ENCODE measurements at regions not wholly inside any gene's neighbourhood (a gene's known extent, or its start where the extent isn't known, plus 50 kb on each side); places are given as distances from the start of the nearest gene placed in this dataset.

DNA sequence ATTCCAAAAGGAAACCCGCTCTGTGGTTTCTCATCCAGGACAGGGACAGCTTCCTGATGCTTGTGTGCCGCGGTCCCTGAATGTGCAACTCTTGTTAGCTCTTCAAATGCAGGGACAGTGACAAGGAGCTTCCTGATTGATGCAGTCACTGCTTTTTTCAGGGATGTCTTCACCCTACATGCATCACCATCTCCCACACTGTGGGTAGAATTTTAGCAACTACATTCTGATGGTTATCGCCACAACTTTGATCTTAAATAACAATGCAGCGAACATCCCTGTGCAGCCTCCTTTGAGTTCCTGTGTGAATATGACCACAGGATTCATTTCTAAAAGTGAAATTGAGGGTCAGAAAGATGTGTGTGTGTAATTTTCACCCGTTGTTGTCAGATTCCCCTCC is 115.0 kb downstream of the GGTLC2 start:
- no peak for DNase-seq (ENCODE audit: low spot score)
- TF ChIP-seq, protein P1, sequence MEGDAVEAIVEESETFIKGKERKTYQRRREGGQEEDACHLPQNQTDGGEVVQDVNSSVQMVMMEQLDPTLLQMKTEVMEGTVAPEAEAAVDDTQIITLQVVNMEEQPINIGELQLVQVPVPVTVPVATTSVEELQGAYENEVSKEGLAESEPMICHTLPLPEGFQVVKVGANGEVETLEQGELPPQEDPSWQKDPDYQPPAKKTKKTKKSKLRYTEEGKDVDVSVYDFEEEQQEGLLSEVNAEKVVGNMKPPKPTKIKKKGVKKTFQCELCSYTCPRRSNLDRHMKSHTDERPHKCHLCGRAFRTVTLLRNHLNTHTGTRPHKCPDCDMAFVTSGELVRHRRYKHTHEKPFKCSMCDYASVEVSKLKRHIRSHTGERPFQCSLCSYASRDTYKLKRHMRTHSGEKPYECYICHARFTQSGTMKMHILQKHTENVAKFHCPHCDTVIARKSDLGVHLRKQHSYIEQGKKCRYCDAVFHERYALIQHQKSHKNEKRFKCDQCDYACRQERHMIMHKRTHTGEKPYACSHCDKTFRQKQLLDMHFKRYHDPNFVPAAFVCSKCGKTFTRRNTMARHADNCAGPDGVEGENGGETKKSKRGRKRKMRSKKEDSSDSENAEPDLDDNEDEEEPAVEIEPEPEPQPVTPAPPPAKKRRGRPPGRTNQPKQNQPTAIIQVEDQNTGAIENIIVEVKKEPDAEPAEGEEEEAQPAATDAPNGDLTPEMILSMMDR (IDR thresholded peaks at IDR 0.05; ENCODE audit: borderline replicate concordance, control extremely low read depth, extremely low read depth, insufficient read depth, missing control alignments): no peak
- in situ Hi-C loops (cut with MboI; ENCODE audit: low sequenced_read_pairs, unreplicated experiment): loop anchor here (10.0 kb wide), 2 partner anchors 55 kb away; no protein-coding TSS in a partner anchor

DNA sequence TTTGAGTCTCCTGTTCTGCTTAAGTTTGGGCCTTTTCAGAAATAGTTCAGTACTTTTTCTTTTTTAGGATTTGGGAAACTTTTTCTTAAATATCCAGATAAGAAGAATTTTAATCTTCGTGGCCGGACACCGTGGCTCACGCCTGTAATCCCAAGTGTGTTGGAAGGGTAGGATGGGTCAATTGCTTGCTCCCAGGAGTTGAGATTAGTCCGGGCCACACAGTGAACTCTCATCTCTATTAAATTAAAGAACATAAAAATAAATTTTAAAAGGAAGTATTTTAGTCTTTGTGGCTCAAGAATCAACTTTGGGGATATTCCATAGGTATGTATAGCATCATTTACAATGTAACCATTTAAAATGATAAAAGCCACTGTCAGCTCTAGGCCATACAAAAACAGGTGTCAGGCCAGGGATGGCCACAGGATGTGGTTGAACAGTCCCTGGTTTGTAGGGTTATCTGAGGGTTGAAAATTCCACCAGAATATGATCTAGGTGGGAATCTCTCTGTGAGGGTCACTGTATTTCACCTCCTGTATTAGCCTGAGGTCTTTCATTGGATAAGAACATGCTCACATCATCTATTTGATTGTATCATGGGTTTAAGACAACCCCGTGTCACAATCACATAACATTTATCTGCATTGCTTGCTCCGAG is 115.6 kb downstream of the GGTLC2 start:
- TF ChIP-seq, protein P1 (IDR thresholded peaks at IDR 0.05; ENCODE audit: borderline replicate concordance, control extremely low read depth, extremely low read depth, insufficient read depth, missing control alignments): no peak
- in situ Hi-C loops (cut with MboI; ENCODE audit: low sequenced_read_pairs, unreplicated experiment): loop anchor here (10.0 kb wide), 3 partner anchors 55 to 185 kb away; no protein-coding TSS in a partner anchor
- DNase-seq (ENCODE audit: low spot score): no peak

DNA sequence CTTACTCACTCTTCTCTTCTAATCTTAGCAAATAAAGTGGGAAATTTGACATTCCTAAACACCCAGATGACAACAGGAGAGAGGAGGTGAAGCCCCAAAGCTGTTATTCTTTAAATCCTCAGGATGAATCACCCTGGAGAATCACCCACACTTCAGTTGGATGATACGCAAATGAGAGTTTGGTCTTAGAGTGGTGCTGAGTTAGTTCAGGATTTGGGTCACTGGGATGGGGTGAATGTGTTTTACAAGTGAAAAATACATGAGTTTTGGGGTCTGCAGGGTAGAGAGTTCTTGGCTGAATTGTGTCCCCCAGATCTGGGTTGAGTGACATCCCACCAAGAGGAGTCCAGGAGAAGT is 117.2 kb downstream of the GGTLC2 start:
- TF ChIP-seq, protein P1 (IDR thresholded peaks at IDR 0.05; ENCODE audit: borderline replicate concordance, control extremely low read depth, extremely low read depth, insufficient read depth, missing control alignments): no peak
- in situ Hi-C loops (cut with MboI; ENCODE audit: low sequenced_read_pairs, unreplicated experiment): loop anchor here (10.0 kb wide), 1 partner anchor 183 kb away; no protein-coding TSS in a partner anchor
- no peak for DNase-seq (ENCODE audit: low spot score)

DNA sequence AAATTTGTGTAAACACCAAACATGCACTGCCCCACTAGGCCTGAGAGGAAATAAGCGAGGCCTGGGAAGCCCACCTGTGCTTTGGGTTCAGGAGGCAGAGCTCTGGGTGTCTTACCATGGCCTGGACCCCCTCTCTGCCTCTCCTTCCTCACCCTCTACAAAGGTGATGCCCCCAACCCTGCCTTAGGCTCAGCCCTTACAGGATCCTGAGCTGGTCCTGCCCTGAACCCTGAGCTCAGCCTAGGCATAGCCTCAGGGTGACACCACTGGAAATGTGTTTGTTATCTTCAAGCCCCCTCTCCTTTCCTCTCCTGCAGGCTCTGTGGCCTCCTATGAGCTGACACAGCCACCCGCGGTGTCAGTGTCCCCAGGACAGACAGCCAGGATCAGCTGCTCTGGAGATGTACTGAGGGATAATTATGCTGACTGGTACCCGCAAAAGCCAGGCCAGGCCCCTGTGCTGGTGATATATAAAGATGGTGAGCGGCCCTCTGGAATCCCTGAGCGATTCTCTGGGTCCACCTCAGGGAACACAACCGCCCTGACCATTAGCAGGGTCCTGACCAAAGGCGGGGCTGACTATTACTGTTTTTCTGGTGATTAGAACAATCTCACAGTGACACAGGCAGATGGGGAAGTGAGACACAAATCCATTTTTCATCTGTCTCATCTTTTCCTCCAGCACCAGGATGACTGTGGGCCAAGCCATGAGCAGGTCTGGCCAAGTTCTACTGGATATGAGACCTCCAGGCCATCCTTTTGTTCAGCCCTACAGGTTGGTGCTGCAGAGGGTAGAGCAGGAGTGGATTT is 117.8 kb downstream of the GGTLC2 start:
- in situ Hi-C loops (cut with MboI; ENCODE audit: low sequenced_read_pairs, unreplicated experiment): loop anchor here (10.0 kb wide), 1 partner anchor 183 kb away; no protein-coding TSS in a partner anchor
- no peak for DNase-seq (ENCODE audit: low spot score)

DNA sequence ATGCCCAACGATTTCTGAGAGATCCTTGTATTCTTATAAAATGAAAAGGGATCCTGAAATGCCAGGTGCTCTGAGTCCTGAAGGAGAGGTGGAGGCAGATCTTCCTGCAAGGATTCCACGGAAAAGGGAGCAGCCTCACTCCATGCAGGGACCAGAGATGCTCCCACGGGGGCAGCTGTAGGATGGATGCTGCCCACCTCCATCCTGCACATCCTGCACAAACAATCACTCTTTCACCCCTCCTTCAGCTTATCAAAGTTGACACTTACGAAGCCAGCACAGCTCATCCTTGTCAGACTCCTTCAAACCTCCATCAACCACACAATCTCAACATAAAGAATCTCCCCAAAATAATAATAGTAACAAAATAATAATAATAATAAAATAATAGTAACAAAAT is 119.1 kb downstream of the GGTLC2 start:
- TF ChIP-seq, protein P1 (IDR thresholded peaks at IDR 0.05; ENCODE audit: borderline replicate concordance, control extremely low read depth, extremely low read depth, insufficient read depth, missing control alignments): no peak
- in situ Hi-C loops (cut with MboI; ENCODE audit: low sequenced_read_pairs, unreplicated experiment): loop anchor here (10.0 kb wide), 1 partner anchor 181 kb away; no protein-coding TSS in a partner anchor
- DNase-seq (ENCODE audit: low spot score): no peak

More for the DNA sequence above, 117.8 kb downstream of the GGTLC2 start:
- TF ChIP-seq, protein P1 (IDR thresholded peaks at IDR 0.05; ENCODE audit: borderline replicate concordance, control extremely low read depth, extremely low read depth, insufficient read depth, missing control alignments): no peak

DNA sequence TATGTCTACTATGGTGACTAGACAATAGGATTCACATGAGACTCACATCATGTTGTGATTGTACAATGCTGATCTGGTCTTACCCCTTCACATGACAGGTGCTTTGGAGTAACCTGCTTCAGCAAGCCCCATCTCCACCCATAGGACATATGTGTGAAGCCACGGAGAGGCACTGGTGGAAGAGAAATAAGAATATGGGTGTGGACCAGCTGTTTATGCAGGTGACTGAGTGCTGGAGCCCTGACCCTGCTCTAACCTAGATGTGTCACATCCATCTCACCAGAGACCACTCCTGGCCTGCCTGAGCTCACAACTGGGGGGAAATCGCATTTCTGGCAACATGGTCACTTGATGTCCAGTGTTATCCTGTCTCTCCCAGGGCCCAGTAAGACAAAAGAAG is 119.7 kb downstream of the GGTLC2 start:
- no peak for DNase-seq (ENCODE audit: low spot score)
- in situ Hi-C loops (cut with MboI; ENCODE audit: low sequenced_read_pairs, unreplicated experiment): loop anchor here (10.0 kb wide), 1 partner anchor 181 kb away; no protein-coding TSS in a partner anchor
- TF ChIP-seq, protein P1 (IDR thresholded peaks at IDR 0.05; ENCODE audit: borderline replicate concordance, control extremely low read depth, extremely low read depth, insufficient read depth, missing control alignments): no peak

All from GM13976 (cell line).